Panc1 (cell line): ENCODE measurements at regions not wholly inside any gene's neighbourhood (a gene's known extent, or its start where the extent isn't known, plus 50 kb on each side); places are given as distances from the start of the nearest gene placed in this dataset.

ENCODE experiments used
- POLR2AphosphoS5 ChIP-seq: IDR thresholded peaks from 2 replicates; pipeline ENCODE4 v1.6.1; 2012; ENCODE audit warnings: mild to moderate bottlenecking, low read depth, low read length, moderate library complexity
- TF ChIP-seq, protein P1 (sequence below): fragments of 450-650 bp; IDR thresholded peaks from 2 replicates; pipeline ENCODE4 v1.5.1; 2017; ENCODE audit warnings: mild to moderate bottlenecking

DNA sequence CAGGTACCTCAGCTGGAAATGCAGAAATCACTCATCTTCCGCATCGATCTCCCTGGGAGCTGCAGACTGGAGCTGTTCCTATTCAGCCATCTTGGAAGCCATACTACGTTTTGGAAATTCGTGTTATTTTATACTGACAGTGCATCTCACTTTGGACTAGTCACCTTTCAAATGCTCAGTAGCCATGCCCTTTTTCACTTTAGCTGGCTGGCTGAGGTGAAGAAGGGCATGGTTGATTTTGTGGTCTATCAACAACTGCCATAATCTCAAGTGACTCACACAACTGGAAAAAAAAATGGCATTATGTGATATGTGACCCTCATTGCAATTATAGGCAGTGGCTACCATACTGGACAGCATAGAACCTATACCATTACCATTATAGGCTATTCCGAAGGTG lies 100.5 kb downstream of the CCDC71L start:
- TF ChIP-seq, protein P1, sequence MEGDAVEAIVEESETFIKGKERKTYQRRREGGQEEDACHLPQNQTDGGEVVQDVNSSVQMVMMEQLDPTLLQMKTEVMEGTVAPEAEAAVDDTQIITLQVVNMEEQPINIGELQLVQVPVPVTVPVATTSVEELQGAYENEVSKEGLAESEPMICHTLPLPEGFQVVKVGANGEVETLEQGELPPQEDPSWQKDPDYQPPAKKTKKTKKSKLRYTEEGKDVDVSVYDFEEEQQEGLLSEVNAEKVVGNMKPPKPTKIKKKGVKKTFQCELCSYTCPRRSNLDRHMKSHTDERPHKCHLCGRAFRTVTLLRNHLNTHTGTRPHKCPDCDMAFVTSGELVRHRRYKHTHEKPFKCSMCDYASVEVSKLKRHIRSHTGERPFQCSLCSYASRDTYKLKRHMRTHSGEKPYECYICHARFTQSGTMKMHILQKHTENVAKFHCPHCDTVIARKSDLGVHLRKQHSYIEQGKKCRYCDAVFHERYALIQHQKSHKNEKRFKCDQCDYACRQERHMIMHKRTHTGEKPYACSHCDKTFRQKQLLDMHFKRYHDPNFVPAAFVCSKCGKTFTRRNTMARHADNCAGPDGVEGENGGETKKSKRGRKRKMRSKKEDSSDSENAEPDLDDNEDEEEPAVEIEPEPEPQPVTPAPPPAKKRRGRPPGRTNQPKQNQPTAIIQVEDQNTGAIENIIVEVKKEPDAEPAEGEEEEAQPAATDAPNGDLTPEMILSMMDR, result no peak
- no peak for TF ChIP-seq POLR2AphosphoS5
